CD4-positive, alpha-beta T cell treated with Interleukin-15 for 4 hours (primary cell): ENCODE measurements at regions not wholly inside any gene's neighbourhood (a gene's known extent, or its start where the extent isn't known, plus 50 kb on each side); places are given as distances from the start of the nearest gene placed in this dataset.
"Not testable (repeated sequence)": the region's sequence is repeated elsewhere in the genome, so short reads cannot be mapped to it uniquely, and the experiment has no call there.

Source experiments
- DNase-seq: peaks from one replicate; pipeline ENCODE4 v3.0.0-alpha.2; 2020; ENCODE audit warnings: low spot score

DNA sequence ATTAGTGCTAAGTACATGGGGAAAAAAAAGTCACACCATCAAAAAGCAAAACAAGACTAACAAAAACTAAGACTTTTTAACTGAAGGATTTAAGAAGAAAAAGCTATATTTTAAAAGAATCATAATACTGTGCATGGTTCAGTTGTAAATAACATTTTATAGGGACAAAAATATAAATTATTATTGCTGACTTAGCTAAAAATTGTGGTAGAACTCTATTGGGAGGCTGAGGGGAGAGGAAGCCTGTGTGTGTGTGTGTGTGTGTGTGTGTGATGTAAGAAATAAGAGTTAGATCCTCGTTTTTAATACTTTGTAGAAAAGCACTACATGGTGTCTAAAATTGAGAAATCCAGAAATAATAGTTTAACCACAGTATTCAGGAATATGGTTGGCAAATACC is 1950.9 kb upstream of the TENM3 start:
- DNase-seq: no peak

DNA sequence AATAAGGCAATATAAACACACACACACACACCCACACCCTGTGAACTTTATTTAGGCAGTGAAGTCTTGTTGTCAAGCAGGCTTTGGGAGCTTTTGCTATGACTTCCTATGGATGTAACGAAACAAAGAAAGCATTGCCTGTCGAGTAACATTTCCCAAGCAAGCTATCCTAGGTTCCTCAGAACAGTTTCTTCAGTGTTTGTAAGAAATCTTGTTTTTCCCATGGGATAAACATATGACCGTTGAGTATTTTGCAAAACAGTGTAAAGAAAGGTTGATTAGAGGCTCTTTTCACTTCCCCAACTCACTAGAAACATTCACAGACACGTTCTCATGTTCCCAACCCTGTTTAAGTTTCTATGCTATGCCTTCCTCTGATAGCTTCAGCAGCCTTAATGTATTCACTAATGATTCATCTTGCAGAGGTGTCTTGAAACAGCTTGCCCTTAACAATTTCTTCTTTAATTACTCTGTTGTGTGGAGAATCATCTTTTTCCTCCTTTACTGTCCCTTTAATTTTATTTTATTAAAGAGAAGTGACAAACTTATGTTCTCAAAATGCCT is 1947.1 kb upstream of the TENM3 start:
- DNase-seq: no peak

- no peak for DNase-seq
These were observed 1938.9 kb upstream of the TENM3 start for GRCh38 chr4:180304321-180304720.

DNA sequence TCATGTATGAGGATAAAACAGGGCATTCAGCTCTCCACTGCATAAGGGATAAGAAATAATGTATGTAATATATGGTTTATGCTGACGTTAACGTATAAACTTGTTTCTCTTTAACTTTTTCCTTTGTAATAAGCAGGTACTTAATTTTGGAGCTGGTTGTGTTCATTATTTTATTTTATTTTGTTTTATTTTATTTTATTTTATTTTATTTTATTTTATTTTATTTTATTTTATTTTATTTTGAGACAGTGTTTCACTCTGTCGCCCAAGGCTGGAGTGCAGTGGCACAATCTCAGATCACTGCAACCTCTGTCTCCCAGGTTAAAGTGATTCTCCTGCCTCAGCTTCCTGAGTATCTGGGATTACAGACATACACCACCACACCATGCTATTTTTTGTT is 1932.6 kb upstream of the TENM3 start:
- no peak for DNase-seq

DNA sequence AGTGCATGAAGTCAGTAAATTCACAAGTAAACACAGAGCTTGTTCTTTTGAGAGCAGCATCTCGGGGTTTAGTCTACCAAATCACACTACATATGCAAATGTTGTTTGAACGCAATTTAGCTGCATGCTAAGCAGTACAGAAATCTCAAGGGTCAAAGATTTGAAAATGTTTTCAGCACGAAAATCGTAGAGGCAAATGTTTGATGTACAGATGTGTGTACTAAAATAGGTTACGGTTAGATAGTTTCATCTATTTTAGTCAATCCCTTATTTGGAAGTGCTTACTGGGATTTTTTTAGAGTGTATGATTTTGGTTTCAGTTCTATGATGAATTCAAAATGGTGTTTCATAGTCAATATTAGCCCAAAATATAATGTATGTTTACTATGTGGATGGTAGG is 1928.2 kb upstream of the TENM3 start:
- no peak for DNase-seq

DNA sequence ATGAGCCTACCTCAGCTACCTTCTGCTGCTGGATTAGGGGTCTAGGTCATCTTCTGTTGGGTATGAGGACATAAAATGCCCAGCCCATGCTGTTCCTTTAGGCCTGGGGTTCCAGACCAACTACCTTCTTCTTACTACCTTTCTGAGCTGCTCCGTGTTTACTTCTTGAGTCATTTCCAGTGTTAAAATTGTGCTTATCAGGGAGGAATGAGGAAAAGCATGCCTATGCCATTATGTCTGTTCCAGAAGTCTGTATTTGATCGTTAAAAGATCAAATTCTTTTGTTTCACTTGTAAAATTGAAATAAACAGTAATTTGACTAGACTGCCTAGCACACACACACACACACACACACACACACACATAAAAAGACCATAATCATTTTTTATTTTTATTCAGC is 1912.7 kb upstream of the TENM3 start:
- DNase-seq: no peak

GRCh38 chr4:180333162-180333561 is 1910.0 kb upstream of the TENM3 start:
- no peak for DNase-seq

DNA sequence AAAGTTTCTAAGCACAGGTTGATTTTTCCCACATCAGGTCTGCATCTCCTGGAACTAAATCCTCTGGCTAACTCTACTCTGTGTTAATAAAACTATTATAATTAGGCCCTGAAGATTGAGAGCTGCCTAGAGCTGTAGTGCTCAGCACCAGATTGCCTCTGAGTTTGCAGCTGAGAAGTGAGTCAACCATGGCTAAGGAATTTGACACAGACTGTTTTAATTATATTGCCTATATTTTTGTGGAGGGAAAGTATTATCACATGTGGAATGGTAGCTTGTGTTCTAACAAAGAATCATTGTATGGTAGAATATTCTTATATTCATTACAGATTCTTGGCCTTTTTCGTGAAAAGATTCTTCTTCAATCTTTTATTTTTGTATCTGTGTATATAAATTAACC is 1907.6 kb upstream of the TENM3 start:
- no peak for DNase-seq

DNA sequence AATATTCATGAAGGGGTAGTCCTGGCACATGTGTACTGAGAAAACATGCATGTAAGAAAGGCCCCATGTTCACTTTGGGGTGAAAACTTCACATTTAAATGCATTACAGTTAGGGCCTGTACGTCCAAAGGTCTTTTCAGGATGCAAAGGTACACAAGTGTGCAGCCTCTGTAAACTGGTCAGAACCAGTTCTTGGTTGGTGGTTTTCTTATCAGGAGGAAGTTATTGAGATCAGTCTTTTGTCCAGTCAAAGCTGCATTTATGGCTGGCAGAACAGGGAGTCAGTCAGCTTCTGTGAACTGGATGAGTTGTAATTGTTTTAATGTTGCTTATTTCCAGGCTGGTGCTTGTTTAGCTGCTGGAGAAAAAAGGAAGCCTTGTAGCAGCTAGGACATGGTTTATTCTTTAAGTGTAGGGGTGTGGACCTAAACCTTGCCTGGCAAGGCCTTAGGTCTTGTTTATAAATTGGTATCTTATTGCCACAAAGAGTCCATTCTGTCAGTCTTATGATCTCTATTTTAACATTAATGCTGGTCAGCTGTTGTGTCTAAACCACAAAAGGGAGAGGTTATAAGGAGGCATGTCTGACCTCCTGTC is 1906.6 kb upstream of the TENM3 start:
- no peak for DNase-seq

DNA sequence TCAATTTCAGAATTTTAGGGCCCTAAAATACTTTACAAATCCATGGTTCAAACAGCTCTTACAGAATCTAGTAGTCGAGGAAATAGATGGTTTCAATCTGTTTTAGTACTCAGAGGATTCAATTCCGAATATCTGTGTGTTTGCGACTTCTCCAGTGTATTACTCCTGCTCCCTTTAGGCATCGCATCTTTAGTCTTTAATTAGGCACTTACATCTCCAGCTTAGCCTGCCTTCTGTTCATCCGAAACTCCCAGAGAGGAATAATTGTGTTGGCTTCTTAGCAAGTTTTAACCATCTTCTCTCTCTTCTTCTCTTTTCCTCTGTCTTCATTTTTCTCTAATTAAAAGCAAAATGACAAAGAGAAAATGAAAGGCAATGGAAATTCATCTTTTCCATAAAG is 1901.3 kb upstream of the TENM3 start:
- DNase-seq: no peak

DNA sequence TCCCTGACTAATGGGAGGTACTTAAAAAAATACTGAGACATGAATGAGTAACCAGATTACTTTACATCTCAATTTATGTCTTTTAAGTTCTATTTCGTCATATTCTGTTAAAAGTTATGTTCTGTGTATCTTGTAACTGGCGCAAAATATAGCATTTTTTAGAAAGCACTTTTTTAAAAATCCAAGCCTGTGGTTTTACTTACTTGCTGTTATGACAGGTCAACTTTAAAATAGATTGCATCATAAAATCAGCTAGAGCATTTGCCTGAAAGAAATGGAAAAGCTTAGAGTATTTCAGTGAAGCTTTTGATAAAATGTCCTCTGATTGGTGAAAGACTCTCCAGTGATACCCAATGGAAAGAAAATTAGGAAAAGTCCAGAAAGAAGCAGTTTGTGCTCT is 1892.3 kb upstream of the TENM3 start:
- no peak for DNase-seq

GRCh38 chr4:180356766-180357165 is 1886.4 kb upstream of the TENM3 start:
- DNase-seq: no peak

DNA sequence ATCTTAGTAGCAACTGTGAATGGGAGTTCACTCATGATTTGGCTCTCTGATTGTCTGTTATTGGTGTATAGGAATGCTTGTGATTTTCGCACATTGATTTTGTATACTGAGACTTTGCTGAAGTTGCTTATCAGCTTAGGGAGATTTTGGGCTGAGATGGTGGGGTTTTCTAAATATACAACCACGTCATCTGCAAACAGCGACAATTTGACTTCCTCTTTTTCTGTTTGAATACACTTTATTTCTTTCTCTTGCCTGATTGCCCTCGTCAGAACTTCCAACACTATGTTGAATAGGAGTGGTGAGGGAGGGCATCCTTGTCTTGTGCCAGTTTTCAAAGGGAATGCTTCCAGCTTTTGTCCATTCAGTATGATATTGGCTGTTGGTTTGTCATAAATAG is 1883.1 kb upstream of the TENM3 start:
- DNase-seq: not testable (repeated sequence)

- no peak for DNase-seq
These were observed 1879.4 kb upstream of the TENM3 start for GRCh38 chr4:180363815-180364214.

- DNase-seq: no peak
These were observed 1870.5 kb upstream of the TENM3 start for GRCh38 chr4:180372691-180373090.

DNA sequence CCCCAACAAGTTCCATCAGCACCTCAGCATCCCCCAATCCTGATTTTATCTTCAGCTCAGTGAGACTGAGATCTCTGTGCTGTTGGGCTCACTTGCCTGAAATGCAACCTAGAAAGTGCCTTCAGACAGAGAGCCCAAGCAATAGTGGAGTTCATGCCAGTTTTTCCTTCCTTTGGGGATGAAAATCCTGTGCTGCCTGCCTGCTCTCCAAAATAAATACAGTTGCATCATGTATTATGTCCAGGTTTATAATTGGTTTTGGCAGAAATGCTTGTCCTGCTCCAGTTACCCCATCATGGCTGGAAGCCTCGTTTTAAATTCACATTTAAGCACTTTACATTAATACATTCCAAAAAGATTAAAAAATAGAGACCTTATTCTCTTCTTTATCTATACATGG is 1865.5 kb upstream of the TENM3 start:
- no peak for DNase-seq

- no peak for DNase-seq
These were observed 1862.5 kb upstream of the TENM3 start for GRCh38 chr4:180380733-180381132.

GRCh38 chr4:180391613-180392012 is 1851.6 kb upstream of the TENM3 start:
- DNase-seq: no peak

GRCh38 chr4:180394312-180394711 is 1848.9 kb upstream of the TENM3 start:
- DNase-seq: no peak

- DNase-seq: no peak
These were observed 1848.5 kb upstream of the TENM3 start for GRCh38 chr4:180394730-180395129.

- DNase-seq: no peak
These were observed 1844.6 kb upstream of the TENM3 start for GRCh38 chr4:180398564-180398963.

DNA sequence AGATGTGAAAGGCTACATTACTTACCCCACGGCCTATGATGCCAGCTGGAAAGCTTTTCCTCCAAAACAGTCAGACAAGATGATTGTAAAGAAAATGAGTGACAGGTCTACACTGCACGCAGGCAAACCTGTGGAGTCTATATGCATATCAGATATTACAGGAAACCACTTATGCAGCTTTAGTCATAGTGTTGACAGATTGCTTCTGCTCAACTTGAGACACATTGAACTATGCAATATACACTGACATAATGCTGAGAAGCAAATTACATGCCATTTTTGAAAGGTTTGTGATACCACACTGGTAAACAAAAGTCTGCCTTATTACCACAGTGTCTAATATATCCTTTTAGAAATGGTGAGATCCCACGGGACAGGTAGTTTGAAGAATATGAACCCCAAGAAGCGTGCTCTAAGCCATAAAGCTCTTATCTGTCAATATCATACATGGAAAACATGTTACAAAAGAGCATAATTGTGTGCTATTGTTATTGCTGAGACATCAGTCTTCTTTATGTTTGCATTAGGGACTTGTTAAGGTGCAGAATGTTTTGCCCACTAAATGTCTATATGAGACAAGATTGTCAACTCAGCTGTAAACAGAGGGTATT is 1835.8 kb upstream of the TENM3 start:
- DNase-seq: no peak

DNA sequence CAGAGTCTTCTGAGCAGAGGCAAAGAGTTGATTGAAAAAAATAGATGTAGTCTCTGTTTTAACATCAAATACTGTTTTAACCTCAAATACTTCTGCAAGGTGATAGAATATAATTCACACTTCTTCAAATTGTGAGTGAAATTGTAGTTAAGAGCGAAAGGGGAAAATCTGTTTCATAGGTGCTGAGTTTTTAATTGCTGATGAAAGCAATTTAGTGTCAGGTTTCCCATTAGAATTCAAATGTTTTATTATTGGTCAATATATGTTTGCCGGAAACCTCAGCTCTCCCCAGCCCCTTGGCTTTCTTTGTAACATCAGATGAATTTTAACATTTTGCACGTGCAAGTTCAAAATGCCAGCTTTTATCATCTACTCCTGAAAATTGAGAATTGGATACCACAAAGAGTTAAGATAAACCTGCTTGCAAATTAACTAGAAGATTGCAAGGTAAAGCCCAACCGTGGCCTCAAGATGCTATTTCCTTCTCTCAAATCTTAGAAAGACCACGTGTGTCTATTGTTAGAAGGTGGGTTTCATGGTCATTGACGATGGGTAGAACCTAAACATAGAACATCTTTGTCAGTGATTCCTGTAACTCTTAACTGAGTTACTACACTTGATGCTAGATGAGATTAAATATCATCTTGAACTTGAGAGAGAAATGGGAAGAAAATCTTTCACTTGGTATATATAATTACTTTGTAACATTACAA is 1824.2 kb upstream of the TENM3 start:
- DNase-seq: no peak
